D341Med (cell line): ENCODE measurements at regions not wholly inside any gene's neighbourhood (a gene's known extent, or its start where the extent isn't known, plus 50 kb on each side); places are given as distances from the start of the nearest gene placed in this dataset.

Experiments
- DNase-seq: peaks from one replicate; pipeline ENCODE4 v3.0.0; 2012; ENCODE audit warnings: low spot score

GRCh38 chr12:123041042-123041531 is 60.6 kb downstream of the ARL6IP4 start:
- DNase-seq: peak; percentile 56

DNA sequence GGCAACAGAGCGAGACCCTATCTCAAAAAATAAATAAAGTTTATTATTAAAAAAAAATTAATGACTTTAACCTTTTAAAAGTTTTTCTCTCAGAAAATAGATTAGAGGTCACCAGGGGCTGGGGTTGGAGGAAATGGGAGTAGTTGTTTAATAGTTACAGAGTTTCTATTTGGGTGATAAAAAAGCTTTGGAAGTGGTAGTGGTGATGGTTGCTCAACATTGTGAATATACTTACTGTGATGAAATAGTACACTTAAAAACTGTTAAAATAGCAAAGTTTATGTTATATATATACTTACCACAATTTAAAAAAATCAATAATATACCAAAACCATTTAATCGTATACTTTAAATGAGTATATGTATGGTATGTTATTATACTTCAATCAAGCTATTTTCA is 59.6 kb downstream of the ARL6IP4 start:
- no peak for DNase-seq

- no peak for DNase-seq
Measured at GRCh38 chr12:123038966-123039365, 58.5 kb downstream of the ARL6IP4 start.

GRCh38 chr12:123038486-123038885 is 58.0 kb downstream of the ARL6IP4 start:
- DNase-seq: no peak

DNA sequence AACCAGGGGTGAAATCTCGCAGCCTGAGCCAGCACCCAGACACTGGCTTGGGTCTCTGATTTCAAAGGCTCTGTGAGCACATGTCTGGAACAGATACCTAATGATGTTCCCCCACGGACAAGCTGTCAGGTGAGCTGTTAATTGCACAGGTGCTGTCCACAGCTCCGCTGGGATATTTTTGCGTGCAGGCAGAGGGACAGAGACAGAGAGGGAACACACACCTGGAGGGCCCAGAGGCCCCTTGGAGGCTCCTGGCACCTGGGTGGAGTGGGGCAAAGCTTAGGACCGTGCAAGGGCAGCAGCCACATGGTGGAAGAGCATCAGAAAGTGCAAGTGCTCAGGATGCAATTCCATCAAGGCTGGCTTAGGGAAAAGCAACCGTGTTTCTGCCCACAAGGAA is 57.3 kb downstream of the ARL6IP4 start:
- DNase-seq: no peak

GRCh38 chr12:123036466-123037285 is 56.2 kb downstream of the ARL6IP4 start:
- no peak for DNase-seq

DNA sequence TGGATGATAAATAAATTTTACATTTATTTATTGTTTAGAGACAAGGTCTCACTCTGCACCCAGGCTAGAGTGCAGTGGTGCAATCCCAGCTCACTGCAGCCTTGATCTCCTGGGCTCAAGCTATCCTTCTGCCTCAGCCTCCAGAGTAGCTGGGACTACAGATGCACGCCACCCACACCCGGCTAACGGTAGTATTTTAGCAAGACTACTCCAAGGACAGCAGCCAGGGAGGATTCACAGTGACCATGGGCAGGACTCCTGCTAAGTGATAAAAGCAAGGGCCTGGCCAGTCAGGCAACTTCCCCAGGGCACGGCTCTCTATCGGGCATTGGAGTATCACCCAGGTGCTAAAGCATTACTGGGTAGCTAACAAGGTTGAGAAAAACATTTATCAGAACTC is 55.4 kb downstream of the ARL6IP4 start:
- no peak for DNase-seq

DNA sequence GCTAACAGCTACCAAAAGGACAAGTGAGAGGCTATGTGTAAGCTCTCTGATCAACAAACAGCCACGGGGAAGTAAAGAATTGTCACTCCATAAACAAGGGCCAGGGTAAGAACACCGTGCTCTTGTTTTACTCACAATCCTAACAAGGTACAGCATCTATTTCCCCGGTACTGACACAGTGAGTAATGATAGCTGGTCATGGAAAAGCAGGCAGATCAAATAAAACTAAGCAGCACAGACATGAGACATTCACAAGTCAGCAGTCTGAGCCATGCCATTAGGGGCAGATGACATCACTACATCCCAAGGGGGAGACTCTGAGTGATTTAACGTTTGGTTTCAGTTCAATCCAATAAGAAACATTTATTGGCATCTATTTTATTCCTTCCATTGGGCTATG is 54.4 kb downstream of the ARL6IP4 start:
- no peak for DNase-seq

DNA sequence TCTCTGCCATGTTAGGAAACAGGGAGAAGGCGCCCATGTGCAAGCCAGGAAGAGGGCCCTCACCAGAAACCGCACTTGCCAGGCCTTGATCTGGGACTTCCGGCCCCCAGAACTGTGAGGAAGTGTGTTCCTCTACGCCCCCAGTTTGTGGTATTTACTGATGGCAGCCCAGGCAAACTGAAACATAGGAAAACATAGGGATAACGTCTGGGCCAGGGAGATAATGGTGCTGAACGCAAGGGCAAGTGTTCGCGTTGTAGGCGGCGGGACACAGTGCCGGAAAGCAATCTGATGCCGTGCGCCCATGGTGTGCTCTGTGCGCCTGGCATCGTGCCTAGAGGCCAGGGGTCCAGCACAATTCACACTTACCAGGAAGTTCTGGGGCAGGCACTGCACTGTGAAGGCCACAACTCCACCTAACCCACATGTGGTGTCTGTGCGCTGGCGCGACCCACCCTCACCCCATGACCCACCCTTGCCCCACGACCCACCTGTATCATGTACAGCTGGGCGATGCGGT is 53.6 kb downstream of the ARL6IP4 start:
- no peak for DNase-seq

GRCh38 chr12:123033392-123034021 is 53.0 kb downstream of the ARL6IP4 start:
- DNase-seq: no peak

DNA sequence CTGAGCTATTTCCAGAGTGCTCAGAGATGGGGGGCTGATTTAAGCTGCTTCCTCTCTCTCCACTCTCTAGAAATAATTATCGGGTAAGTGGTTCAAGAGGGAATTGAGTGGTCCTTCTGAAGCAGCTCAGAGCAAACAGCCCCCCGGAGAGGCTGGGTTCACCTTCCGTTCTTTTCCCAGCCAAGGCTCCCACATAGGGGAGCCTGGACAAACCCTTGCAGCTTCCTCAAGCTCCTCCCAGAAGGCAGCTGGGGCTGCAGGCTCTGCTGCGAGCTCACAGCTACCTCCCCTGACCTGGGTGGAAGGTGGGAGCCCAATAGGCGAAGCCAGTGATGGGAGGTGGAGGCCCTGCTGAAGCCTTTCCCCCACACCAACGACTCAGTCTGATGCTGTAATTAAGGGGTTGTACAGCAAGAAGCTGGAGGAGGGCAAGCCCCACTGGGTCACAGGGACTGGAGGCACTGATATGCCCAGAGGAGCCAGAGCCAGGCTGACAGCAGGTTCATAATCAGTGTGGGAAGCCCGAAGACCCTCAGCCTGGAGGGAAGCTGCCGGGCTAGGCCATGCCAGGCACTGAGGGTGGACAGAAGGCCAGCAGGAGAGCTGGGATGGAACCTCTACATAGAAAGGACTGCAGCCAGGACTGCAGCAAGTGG is 52.4 kb downstream of the ARL6IP4 start:
- DNase-seq: no peak
